ENCODE measurements at regions not wholly inside any gene's neighbourhood (a gene's known extent, or its start where the extent isn't known, plus 50 kb on each side); places are given as distances from the start of the nearest gene placed in this dataset.

GRCh38 chr6:1479601-1480221, 90.3 kb downstream of the FOXF2 start:
- H4K20me1 ChIP-seq (ENCODE audit: insufficient read depth, low read length) = no peaks in the 10 kb centered on the region
- peaks cover 19% of the 10 kb centered on the region for H3K4me1 ChIP-seq (ENCODE audit: control insufficient read depth, insufficient read depth, low read length)
- H3K9me1 ChIP-seq (ENCODE audit: insufficient read depth, low read length) = peaks cover 14% of the 10 kb centered on the region
- no peak overlapping the region for H3K4me2 ChIP-seq (ENCODE audit: low read depth, low read length)
- peak overlapping the region; percentile 74; the same call in 1 of the 2 replicates for H3K4ac ChIP-seq (ENCODE audit: low read depth, low read length)
- no peaks in the 10 kb centered on the region for H3K79me1 ChIP-seq (ENCODE audit: low read depth in 1 of 2, low read length in 2 of 2)
- H2BK5ac ChIP-seq (ENCODE audit: low read depth, low read length, poor library complexity, severe bottlenecking) = no peak overlapping the region
- H3K4me3 ChIP-seq (ENCODE audit: insufficient read depth, low read depth, low read length) = no peak overlapping the region
- peak overlapping the region; percentile 10 for H2AK9ac ChIP-seq (replicated peaks; ENCODE audit: low read depth, low read length, poor library complexity)
- dilution Hi-C loops (cut with HindIII; ENCODE audit: low sequenced_read_pairs, unreplicated experiment) = no loop called here
- POLR2A ChIA-PET (ENCODE audit: unreplicated experiment) = no interaction called here
- intact Hi-C loops (cut with micrococcal nuclease) = no loop called here
- WGBS, 2 experiments (ENCODE audit: extremely low coverage in 2 of 2, insufficient read length in 1 of 2) = no CpG with 5 or more reads among the region's 3 CpGs
- peak overlapping the region; percentile 17 for H2AK5ac ChIP-seq (ENCODE audit: low read depth, low read length)
- peak overlapping the region; percentile 45 for H4K91ac ChIP-seq (ENCODE audit: insufficient read depth, low read depth, low read length)
- no peak overlapping the region for H4K8ac ChIP-seq (ENCODE audit: low read depth in 2 of 2, low read length in 2 of 2)
- H3K27me3 ChIP-seq (ENCODE audit: control insufficient read depth, insufficient read depth, low read length) = no peaks in the 10 kb centered on the region
- H3K18ac ChIP-seq (ENCODE audit: low read depth, low read length) = no peak overlapping the region
- 0 out of 2 replicates have a peak overlapping the region, but pooled peaks have one; percentile 32 for H3K14ac ChIP-seq (replicated peaks; ENCODE audit: low read depth, low read length)
- H3K9me3 ChIP-seq (ENCODE audit: control insufficient read depth, insufficient read depth, low read length) = no peaks in the 10 kb centered on the region
- DNase-seq (no peak), ATAC-seq (ENCODE audit: low read depth) (no peak)
- H2AFZ ChIP-seq (replicated peaks; ENCODE audit: low read length, poor library complexity) = no peak overlapping the region
- no peak overlapping the region for H3K56ac ChIP-seq (ENCODE audit: extremely low read depth, insufficient read depth, low read length)
- in situ Hi-C loops (cut with MboI; ENCODE audit: low sequenced_read_pairs) = no loop called here
- TF ChIP-seq CHD1 (IDR thresholded peaks at IDR 0.05; ENCODE audit: low read depth, low read length) (no peak), MXI1 (IDR thresholded peaks at IDR 0.05; ENCODE audit: borderline replicate concordance, low read depth, low read length) (no peak), RAD21 (IDR thresholded peaks at IDR 0.05; ENCODE audit: low read length) (no peak), FOS (IDR thresholded peaks at IDR 0.05; ENCODE audit: low read depth, low read length) (no peak), BHLHE40 (IDR thresholded peaks at IDR 0.05; ENCODE audit: low read depth, low read length) (no peak), SMC3 (IDR thresholded peaks at IDR 0.05; ENCODE audit: low read depth, low read length) (no peak), MAFK (IDR thresholded peaks at IDR 0.05; ENCODE audit: low read depth, low read length) (no peak), ELK1 (IDR thresholded peaks at IDR 0.05; ENCODE audit: borderline replicate concordance, low read depth, low read length) (no peak), RFX5 (IDR thresholded peaks at IDR 0.05; ENCODE audit: low read depth, low read length) (no peak), RCOR1 (IDR thresholded peaks at IDR 0.05; ENCODE audit: insufficient replicate concordance, low read length) (no peak), NFE2L2 (IDR thresholded peaks at IDR 0.05; ENCODE audit: low read depth, low read length) (no peak), CEBPB (IDR thresholded peaks at IDR 0.05; ENCODE audit: low read depth, low read length) (no peak), POLR2A (IDR thresholded peaks at IDR 0.05; ENCODE audit: low read depth, low read length) (no peak), MAZ (IDR thresholded peaks at IDR 0.05; ENCODE audit: borderline replicate concordance, low read depth, low read length) (no peak)
- TF ChIP-seq, protein P1, sequence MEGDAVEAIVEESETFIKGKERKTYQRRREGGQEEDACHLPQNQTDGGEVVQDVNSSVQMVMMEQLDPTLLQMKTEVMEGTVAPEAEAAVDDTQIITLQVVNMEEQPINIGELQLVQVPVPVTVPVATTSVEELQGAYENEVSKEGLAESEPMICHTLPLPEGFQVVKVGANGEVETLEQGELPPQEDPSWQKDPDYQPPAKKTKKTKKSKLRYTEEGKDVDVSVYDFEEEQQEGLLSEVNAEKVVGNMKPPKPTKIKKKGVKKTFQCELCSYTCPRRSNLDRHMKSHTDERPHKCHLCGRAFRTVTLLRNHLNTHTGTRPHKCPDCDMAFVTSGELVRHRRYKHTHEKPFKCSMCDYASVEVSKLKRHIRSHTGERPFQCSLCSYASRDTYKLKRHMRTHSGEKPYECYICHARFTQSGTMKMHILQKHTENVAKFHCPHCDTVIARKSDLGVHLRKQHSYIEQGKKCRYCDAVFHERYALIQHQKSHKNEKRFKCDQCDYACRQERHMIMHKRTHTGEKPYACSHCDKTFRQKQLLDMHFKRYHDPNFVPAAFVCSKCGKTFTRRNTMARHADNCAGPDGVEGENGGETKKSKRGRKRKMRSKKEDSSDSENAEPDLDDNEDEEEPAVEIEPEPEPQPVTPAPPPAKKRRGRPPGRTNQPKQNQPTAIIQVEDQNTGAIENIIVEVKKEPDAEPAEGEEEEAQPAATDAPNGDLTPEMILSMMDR (conservative IDR thresholded peaks at IDR 0.05; ENCODE audit: low read depth, low read length) = no peak
- TF ChIP-seq, protein P2, sequence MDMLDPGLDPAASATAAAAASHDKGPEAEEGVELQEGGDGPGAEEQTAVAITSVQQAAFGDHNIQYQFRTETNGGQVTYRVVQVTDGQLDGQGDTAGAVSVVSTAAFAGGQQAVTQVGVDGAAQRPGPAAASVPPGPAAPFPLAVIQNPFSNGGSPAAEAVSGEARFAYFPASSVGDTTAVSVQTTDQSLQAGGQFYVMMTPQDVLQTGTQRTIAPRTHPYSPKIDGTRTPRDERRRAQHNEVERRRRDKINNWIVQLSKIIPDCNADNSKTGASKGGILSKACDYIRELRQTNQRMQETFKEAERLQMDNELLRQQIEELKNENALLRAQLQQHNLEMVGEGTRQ (IDR thresholded peaks at IDR 0.05; ENCODE audit: low read depth, low read length) = no peak
- H3K36me3 ChIP-seq (ENCODE audit: control insufficient read depth, insufficient read depth, low read length) = no peaks in the 10 kb centered on the region
- H3K27ac ChIP-seq (ENCODE audit: insufficient read depth, low read length) = no peak overlapping the region
- peak overlapping the region; percentile 41; the same call in 2 of the 3 replicates for H2BK15ac ChIP-seq (ENCODE audit: low read depth, low read length)
- H2BK120ac ChIP-seq (ENCODE audit: low read depth, low read length) = peak overlapping the region; percentile 36
- H3K9ac ChIP-seq (ENCODE audit: low read depth, low read length) = no peak overlapping the region
- H4K5ac ChIP-seq (ENCODE audit: low read depth, low read length) = no peak overlapping the region
- no peak overlapping the region for H3K23ac ChIP-seq (ENCODE audit: low read depth, low read length)
- CTCF ChIA-PET = interaction anchor here (0.6 to 1.0 kb wide), 3 partner anchors 8 to 62 kb away, joined by 3 to 4 read pairs (median 3); no protein-coding TSS in a partner anchor
- peak overlapping the region; percentile 68 for H2BK20ac ChIP-seq (ENCODE audit: low read depth, low read length)
- BruUV-seq (replicated peaks) = no TSS peak

Data from IMR-90 (cell line).